ENCODE measurements at regions not wholly inside any gene's neighbourhood (a gene's known extent, or its start where the extent isn't known, plus 50 kb on each side); places are given as distances from the start of the nearest gene placed in this dataset.

- no peaks in the 10 kb centered on the region for H3K4me1 ChIP-seq (replicated peaks; ENCODE audit: insufficient read depth)
- POLR2A ChIA-PET (ENCODE audit: unreplicated experiment), result no interaction called here
- H3K4me2 ChIP-seq, result no peak overlapping the region
- no peaks in the 10 kb centered on the region for H3K9me2 ChIP-seq (ENCODE audit: insufficient read depth)
- BruUV-seq (replicated peaks), result no TSS peak
- H3F3A ChIP-seq (ENCODE audit: insufficient read depth, low read depth), result no peaks in the 10 kb centered on the region
- no peaks in the 10 kb centered on the region for H3K36me3 ChIP-seq (ENCODE audit: low read depth)
- H2AFZ ChIP-seq, result no peak overlapping the region
- H3K27ac ChIP-seq, result no peak overlapping the region
- DNase-seq, result no peak
- CTCF ChIA-PET, result no interaction called here
- no peaks in the 10 kb centered on the region for H3K27me3 ChIP-seq (ENCODE audit: insufficient read depth, low read depth)
- no peak overlapping the region for H3K4me3 ChIP-seq
- H3K79me2 ChIP-seq (ENCODE audit: low read depth), result no peaks in the 10 kb centered on the region
- no peak for TF ChIP-seq EZH2 (IDR thresholded peaks at IDR 0.05; ENCODE audit: low read depth)
- no peak for TF ChIP-seq CTCF (conservative IDR thresholded peaks at IDR 0.05)
- H4K20me1 ChIP-seq (ENCODE audit: insufficient read depth), result no peaks in the 10 kb centered on the region
- intact Hi-C loops (cut with micrococcal nuclease; ENCODE audit: unreplicated experiment), result no loop called here
- H3K9me3 ChIP-seq (ENCODE audit: insufficient read depth, low read depth), result no peaks in the 10 kb centered on the region
Measured at GRCh38 chr3:519026-519425, 322.5 kb downstream of the CHL1 start.

DNA sequence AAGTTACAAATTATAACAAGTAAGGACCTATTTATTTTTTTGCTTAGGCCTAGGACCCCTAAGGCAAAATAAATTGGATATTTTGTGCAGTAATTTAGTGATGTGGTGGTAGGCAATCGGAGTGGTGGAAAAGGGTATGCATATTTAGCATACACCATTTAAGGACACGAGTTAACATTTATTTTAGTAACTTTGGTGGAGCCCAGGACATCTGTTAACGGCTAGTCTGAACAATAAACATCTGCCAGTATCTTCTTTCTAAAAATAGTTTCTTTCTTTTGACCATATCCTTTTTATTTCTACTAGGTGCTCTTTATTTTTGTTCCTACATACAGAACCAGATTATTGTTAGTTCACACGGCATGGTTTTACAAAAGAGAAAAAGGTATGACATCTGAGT is 326.3 kb downstream of the CHL1 start:
- H3F3A ChIP-seq (ENCODE audit: insufficient read depth, low read depth), result no peaks in the 10 kb centered on the region
- H4K20me1 ChIP-seq (ENCODE audit: insufficient read depth), result no peaks in the 10 kb centered on the region
- H3K36me3 ChIP-seq (ENCODE audit: low read depth), result no peaks in the 10 kb centered on the region
- POLR2A ChIA-PET (ENCODE audit: unreplicated experiment), result no interaction called here
- intact Hi-C loops (cut with micrococcal nuclease; ENCODE audit: unreplicated experiment), result no loop called here
- no peak overlapping the region for H3K4me2 ChIP-seq
- no peaks in the 10 kb centered on the region for H3K79me2 ChIP-seq (ENCODE audit: low read depth)
- BruUV-seq (replicated peaks), result no TSS peak
- no peaks in the 10 kb centered on the region for H3K9me2 ChIP-seq (ENCODE audit: insufficient read depth)
- no peak overlapping the region for H3K4me3 ChIP-seq
- H3K9me3 ChIP-seq (ENCODE audit: insufficient read depth, low read depth), result no peaks in the 10 kb centered on the region
- CTCF ChIA-PET, result no interaction called here
- H3K27ac ChIP-seq, result no peak overlapping the region
- H3K4me1 ChIP-seq (replicated peaks; ENCODE audit: insufficient read depth), result no peaks in the 10 kb centered on the region
- no peaks in the 10 kb centered on the region for H3K27me3 ChIP-seq (ENCODE audit: insufficient read depth, low read depth)
- no peak overlapping the region for H2AFZ ChIP-seq
- TF ChIP-seq EZH2 (IDR thresholded peaks at IDR 0.05; ENCODE audit: low read depth), result no peak
- TF ChIP-seq CTCF (conservative IDR thresholded peaks at IDR 0.05), result no peak
- no peak for DNase-seq

DNA sequence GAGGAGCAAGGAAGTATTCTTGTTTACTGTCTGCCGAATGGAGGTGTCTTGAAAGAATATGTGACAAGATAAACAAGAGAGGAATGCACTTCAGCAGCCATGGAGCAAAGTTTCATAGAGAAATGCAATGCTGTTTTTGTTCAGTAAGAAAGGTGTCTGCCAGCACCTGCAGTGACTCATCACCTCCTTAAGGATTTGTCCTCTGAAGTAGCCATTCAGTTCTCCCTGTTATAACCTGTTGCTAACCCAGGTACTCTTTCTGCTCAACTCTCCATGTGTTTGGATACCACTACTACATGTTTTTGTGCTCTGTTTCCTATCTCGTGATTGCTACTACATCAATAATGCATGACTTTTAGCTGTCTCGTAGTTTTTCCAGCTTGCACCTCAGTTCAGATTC is 328.9 kb downstream of the CHL1 start:
- no TSS peak for BruUV-seq (replicated peaks)

More for the DNA sequence above, 328.9 kb downstream of the CHL1 start:
- CTCF ChIA-PET, result no interaction called here
- Histone ChIP-seq H3K4me3 (no peak overlapping the region), H3K27ac (no peak overlapping the region), H3K9me2 (ENCODE audit: insufficient read depth) (no peaks in the 10 kb centered on the region), H3K27me3 (ENCODE audit: insufficient read depth, low read depth) (no peaks in the 10 kb centered on the region), H2AFZ (no peak overlapping the region), H3K4me2 (no peak overlapping the region), H3K4me1 (replicated peaks; ENCODE audit: insufficient read depth) (no peaks in the 10 kb centered on the region), H3K9me3 (ENCODE audit: insufficient read depth, low read depth) (no peaks in the 10 kb centered on the region), H3K79me2 (ENCODE audit: low read depth) (no peaks in the 10 kb centered on the region), H4K20me1 (ENCODE audit: insufficient read depth) (no peaks in the 10 kb centered on the region), H3F3A (ENCODE audit: insufficient read depth, low read depth) (no peaks in the 10 kb centered on the region), H3K36me3 (ENCODE audit: low read depth) (no peaks in the 10 kb centered on the region)
- POLR2A ChIA-PET (ENCODE audit: unreplicated experiment), result no interaction called here
- DNase-seq, result no peak
- TF ChIP-seq CTCF (conservative IDR thresholded peaks at IDR 0.05) (no peak), EZH2 (IDR thresholded peaks at IDR 0.05; ENCODE audit: low read depth) (no peak)
- intact Hi-C loops (cut with micrococcal nuclease; ENCODE audit: unreplicated experiment), result no loop called here
